Cortex of kidney (tissue), 1 donor: ENCODE measurements at regions not wholly inside any gene's neighbourhood (a gene's known extent, or its start where the extent isn't known, plus 50 kb on each side); places are given as distances from the start of the nearest gene placed in this dataset.

Experiments used
- DNase-seq: peaks from one replicate; lab custom pipeline; 2025; lab: John Stamatoyannopoulos, UW

DNA sequence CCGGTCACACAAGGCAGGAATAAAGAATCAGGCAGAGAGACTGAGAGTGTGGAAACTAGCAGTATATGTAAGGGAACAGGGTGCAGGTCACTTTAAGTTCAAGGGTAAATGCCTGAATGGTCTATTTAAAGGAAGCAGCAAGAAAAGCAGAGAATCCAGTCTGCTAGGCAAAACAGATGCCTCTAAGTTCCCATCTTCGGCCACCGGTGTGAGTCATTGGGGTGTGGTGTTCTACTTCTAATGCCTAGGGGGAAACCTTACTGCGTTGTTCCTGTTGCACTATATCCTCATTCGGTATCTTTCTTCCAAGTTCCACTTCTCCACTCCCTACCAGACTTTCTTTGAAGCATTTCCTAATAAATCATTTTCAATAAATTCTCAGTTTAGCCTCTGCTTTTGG lies 259.9 kb downstream of the HHIPL2 start:
- no peak for DNase-seq

DNA sequence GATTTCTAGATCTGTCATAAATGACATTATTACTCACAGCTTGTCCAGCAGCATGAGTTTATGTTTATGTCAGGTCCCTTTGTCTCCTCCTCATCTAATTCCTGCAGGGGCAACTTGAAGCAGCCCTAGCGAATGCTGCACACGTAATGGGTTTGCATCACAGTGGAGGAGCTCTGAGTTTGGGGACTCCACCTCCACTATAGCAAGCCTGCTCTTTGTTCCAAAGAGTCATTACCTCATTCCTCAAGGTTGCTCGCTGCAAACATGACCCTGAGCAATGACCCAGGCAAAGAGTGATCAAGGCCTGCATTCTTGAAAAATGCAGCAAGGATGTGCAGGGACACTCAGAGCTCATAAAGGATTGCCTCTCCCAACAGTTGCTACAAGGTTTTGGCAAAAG lies 261.9 kb downstream of the HHIPL2 start:
- DNase-seq, result no peak

DNA sequence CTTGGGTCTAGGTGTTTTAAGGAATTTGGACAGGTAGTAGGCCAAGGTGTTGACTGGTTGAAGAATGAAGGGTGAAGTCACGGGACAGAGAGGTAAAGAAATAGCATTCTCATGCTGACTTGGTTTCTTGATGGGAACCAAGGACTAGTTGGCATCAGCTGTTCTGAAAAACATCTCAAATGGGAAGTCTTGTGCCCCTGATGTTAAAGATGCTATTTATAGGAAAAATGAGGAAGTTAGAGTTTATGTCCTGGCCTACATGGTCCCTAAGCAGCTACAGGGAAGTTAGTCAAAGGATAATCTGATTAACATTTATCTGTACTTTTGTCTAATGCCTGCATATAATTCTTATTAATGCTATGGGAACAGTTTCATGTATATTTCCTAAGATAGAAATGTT lies 262.4 kb downstream of the HHIPL2 start:
- DNase-seq, result no peak

DNA sequence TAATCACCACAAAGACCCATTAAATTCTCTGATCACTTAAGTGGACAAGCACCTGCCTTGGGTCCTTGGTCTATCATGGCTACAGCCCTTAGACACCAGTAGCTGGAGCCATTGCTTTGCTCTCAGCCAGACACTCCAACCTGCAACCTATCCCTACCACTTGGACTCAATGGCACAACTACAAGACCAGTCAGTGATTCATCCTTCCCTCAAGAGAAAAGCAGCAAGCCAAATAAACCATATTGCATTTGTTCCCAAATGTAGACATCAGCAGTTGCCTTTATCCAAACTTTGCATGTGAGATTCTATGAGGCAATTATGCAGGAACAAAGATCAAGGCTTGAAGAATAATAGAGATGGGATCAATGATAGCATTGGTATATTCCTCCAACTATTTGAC lies 263.4 kb downstream of the HHIPL2 start:
- DNase-seq, result no peak

DNA sequence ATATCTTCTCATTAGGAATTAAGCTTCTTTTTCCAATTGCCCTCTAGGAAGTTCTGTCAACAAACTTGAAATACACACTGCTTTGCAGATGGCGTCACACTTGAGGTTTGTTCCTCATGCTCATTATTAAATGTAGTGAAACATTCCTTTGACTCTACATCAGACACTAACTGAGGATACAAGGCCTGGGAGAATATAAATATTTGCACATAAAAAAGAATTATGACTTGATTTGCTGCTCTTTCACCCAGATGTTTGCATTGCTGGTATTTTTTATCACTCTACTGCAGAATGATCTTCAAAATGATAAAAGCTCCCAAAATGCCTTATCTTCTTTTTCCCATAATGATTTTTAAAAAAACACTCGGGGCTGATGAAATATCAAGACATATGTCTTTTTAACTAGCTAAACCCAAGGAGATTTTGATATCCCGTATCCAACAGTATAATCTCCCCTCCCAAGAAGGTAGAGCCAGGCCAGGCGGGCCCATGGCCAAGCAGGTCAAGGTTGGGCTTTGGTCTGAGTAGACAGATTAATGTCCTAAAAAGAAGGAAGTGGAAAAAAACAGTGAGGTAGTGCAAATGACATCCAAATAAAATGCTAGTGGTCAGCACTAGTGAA lies 264.6 kb downstream of the HHIPL2 start:
- no peak for DNase-seq

DNA sequence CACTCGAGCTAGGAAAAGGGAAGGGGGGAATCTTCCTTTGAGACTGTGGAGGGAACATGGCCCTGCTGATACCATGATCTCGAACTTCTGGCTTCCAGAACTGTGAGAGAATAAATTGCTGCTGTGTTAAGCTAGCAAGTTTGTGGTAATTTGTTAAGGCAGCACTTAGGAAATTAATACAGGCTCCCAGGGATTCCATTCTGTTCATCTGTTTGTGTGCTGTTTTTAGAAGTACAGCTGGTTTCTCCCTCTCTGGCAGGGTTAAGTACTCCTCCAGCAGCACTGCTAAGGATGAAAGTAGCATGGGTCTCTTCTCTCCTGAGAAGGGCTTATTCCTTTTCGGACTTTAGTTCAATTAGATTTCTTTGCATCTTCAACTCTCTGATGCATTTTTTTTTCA lies 268.3 kb downstream of the HHIPL2 start:
- DNase-seq, result no peak

DNA sequence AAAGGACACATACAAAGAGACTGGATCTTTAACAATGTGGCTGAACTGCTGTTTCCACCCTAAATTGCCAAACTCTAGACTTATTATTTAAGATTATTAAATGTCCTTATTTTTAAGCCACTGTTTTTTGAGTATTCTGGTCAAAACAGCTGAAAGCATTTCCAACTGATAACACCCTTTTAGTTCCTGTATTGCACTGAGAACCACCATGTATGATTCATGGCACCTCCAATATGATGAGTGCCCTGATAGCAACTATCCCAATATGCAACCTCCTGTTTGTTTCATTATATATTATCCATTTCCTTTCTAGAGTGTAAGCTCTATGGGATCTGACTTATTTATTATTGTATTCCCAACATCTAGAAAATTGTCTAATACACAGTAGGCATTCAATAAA lies 269.4 kb downstream of the HHIPL2 start:
- DNase-seq, result no peak

DNA sequence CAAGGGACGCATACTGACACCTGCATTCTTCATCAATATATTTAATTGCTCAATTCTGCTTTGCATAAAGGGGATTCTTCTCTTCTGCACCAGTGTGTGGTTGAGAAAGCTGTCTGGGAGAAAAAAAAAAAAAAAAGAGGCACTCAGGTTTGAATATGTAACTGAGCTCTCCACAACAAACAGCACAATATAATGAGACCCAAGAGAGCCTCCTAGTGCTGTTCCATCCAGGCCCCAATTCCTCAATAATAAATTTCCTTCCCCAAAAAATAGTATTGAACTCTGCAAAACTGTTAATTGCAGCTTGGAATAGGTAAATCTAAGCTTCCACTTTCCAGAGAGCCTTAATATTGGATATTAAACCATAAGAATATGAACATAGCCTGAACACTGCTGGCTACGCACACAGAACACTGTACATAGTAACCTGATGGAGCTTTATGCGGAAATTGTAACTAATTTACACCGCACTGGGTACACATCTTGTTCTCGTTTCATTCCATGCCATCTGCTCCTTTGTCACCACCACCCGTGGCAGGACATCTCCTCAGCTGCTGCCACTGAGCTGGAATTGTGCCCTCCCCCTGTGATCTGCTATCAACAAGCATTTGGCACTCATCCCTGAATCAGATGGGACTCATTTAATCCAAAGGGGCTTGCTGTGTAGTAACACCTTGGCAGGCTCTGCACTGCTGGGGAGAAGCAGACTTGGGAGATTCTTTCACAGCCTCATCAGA lies 272.0 kb downstream of the HHIPL2 start:
- DNase-seq, result no peak

DNA sequence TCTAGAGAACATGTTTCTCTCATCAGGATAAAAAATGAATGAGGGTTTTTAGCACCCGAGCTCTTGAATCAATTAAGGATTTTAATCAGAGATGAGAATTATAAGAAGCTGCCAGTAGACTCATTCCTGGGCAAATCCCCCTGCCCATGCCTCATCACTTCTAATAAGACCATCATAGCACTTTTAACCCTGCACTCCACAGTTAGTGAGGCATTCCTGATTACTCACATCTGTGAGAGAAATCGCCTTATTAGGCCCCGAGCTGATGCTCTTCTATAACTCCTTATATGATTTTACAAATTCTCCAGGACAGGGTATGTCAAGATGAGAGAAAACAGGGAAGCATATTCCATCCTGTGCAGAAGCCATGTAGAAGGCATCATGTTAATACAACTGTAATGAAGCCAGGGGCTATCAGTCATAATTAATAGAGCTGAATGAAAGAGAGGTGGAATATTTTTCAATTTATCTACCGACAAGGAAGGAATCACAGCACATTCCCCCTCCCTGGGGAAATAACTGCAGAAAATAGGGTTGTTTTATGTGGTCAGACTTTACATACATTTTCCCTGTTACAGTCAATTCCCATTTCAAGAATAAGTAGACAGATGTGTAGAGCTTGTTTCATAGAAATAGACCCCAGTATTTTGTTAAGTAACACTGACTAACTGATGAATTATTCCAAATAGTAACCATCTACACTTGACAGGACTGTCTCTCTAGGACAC lies 272.7 kb downstream of the HHIPL2 start:
- no peak for DNase-seq

DNA sequence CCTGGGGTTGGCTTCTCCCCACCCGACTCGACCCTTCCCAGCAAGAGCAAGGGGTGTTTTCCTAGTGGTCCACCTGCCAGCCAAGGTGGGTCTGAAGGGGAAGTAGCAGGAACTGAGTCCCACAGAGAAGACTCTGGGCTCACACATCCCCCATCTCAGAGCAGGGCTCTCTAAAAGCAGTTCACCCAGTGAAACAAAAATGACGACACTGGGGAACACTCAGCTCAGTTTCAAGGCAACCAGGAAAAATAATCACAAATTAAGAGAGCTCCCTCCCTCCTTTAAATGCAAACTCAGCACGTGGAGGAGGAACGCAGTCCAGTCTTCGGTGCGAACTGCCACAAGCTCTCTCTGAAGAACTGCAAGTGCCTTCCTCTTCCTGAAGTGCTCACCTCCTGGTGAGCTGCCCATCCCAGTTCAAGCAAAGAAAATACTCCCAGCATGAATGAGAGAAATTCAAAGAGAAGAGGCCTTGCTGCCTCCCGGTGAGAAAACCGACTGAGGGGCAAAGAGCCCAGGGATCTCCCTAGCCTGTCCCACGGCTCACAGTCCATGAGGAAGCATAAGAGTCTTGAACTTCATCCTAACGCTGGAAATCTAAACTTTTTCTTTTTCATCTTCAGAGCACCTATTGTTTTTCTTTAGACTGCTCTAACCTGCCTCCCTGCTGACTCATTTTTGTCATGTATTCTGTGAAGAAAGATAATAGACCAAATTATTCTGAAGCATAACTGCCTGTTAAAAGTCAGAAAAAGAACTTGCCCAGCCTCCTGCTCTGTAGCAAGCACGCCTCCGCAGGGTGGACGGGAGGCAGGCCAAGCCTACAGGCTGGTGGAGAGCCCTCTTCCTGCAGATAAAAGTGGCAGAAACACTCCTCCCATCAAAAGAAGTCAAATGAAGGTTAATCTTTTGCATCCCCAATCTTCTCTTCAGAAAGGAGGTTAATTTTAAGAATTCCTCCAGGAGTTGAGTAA lies 281.4 kb downstream of the HHIPL2 start:
- DNase-seq, result no peak

DNA sequence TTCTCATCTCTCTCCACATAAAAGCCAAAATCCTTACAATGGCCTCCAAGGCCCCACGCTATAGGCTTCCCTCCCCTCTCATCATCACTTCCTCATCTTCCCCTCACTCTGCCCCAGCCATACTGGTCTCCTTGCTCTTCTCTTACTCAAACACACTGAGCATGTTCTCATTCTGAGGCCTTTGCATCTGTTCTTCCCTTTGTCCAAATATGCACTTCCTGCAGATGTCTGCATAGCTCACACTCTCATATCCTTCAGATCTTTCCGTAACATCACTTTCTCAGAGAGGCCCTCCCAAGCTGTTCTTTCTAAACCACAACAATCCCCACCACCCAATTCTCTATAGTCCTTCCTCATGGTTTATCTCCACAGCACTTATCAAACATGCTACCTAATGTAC lies 284.1 kb downstream of the HHIPL2 start:
- no peak for DNase-seq

DNA sequence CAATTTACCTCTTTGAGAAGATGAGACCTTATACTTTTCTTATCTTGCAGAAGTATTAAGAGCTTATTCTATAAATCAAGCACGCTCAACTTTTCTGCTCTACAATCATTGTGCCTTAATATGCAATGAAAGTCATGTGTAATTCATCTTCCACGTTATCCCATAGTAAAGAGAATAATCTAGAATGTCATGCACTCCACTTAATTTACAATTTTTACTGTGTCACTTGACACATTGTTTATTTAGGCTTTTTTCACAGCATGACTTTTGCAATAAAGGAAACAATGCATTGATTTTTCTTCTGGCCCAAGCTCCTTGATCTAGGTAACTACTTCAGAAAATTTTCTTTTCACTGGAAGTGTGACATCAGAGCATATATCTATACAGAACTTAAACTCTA lies 290.9 kb downstream of the HHIPL2 start:
- DNase-seq, result no peak

DNA sequence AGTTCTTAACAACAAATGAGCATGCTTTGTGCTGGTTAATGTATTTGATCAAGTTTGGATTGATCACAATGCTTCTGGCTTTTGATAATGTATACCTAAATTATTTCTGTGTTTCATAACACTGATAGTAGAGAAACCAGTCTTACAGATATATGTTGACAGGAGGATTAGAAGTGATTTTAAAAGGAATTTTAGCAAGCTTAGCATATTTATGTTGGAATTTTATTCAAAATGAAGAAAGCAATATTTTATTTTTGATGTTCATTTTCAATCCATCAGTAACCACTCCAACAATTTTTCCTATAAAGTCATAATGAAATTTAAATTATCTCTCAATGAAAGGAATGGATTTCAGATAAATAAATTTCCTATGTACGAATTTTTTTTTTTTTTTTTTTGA lies 291.8 kb downstream of the HHIPL2 start:
- DNase-seq, result no peak

DNA sequence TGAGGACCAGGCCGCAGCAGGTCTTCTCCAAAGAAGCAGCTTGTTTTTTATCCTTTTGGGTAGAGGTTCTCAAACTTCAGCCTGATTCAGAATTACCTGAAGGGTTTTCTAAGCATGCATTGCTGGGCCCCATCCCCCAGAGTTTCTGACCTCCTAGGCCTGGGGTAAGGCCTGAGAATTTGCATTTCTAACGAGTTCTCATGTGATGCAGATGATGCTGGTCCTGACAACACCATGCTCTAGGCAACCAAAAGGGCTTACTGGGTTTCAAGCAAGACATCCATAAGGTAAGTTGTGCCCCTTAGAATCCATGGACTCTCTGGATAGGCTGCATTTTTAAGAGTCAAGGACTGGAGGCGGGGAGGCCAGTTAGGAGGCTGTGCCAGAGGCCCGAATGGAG lies 295.1 kb downstream of the HHIPL2 start:
- no peak for DNase-seq

DNA sequence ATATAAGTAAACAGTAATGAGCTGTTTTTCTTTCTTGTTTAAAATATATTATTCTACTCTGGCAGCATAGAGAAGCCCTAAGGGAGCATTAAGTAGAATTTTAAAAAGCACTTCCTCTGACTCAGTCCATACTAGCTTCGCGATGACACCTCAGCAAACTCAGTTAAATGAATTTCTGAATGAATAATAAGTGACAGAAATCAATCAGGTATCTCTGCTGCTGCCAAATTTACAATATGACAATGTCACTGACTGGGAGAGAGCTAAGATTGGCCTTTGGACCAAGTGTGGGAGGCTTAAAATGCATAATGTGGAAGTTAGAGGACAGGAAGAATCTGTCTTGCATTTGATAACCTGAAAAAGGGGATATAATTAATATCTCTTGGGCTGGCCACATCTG lies 296.1 kb downstream of the HHIPL2 start:
- DNase-seq, result no peak

DNA sequence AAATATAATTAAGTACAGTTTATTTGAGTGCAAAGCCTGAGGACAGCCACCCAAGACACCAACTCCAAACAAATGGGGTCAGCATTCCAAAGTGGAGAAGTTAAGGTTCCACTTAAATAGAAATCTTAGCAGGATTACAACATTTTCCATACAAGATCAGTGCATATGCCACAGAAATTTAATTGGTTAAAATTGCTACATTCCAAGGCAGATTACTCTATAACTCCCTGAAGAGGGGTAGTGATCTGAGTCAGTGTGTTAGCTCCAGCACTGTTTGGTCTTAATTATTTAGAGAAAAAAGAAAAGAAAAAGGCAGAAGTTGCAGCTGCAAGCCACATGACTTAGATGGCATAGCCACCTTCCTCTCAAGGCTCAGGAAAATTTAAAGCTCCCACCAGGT lies 297.5 kb downstream of the HHIPL2 start:
- DNase-seq, result no peak

DNA sequence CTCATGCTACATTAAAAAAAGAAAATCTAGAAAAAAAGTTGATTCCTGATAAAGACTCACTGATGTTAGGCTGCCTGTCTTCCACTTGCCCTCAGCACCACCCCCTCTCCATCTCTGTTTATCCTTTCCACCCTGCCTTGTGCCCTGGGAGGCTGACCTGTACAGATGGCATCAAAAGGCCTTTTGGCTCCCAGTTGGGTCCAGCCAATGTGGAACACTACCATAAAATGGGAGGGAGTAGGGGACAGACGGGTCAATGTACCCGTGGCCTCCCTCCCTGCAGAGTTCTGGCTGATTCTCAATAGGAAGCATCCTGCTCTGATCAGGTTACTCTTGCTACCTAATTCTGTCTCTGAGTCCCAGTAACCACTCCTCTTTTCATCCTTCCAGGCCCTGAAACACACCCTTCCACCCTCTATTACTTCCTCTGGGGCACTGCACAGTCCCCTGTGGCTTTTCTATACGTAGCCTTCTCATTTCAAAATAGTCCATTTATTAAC lies 300.0 kb downstream of the HHIPL2 start:
- no peak for DNase-seq

DNA sequence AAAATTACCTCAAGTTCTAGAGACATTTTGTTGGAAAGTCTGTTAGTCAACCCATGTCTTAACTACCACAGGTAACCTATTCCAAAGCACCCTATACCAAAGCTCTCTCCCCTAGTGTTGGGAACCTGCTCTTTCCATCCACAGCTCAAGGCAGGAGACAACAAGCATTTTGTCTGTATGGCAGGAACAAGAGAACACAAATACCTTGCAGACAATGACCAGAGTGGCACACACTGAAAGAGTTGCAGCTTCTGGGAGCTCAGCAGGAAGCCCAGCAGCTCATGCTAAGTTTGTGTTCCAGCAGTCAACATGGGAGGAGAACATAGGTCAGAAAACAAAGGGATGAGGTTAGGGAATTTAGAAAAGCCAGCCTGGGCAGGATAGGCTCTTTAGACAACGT lies 300.8 kb downstream of the HHIPL2 start:
- DNase-seq, result no peak

DNA sequence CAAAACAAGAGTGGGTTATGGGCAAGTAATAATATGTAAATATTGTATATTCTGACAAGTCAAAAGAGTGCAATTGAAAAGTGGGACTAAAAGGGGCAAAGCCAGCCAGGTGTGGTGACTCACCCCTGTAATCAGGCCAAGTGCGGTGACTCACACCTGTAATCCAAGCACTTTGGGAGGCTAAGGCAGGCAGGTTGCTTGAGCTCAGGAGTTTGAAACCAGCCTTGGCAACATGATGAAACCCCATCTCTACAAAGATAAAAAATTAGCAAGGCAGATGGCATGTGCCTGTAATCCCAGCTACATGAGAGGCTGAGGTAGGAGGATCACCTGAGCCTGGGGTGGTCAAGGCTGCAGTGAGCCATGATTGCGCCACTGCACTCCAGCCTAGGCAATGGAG lies 304.0 kb downstream of the HHIPL2 start:
- DNase-seq, result no peak

DNA sequence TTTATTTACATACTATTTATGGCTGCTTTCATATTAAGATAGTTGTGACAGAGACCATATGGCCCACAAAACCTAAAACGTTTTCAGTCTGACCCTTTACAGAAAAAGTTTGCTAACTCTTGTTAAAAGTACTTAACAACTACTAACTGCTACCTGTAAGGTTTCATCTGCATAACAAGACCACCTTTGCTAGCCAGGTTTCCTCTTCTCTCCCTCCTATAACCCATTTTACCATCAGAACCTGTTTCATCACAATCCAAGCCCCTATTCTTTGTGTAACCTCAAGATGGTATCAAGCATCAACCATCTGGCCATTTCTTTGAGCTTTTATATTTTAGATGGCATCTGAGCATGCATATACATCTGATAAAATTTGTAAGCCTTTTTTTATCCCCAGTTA lies 305.4 kb downstream of the HHIPL2 start:
- no peak for DNase-seq

DNA sequence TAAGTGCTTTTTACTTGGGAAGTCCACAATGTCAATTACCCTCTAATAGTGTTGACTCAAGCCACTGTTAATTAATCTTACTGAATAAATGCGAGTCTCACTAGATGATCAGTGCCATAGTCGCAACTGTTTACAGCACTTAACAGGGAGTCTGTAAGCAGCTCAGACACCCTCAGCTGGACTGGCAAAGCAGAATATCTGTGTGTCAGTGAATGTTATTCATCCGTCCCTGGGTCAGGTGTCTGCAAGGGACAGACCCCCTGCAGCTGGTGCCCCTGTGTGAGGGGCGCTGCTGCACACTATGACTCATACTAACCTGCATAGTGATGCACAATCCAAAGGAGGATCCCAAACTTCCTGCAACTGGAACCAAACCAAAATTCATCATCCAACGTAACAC lies 306.5 kb downstream of the HHIPL2 start:
- DNase-seq, result no peak
